GM21447 (cell line): ENCODE measurements at regions not wholly inside any gene's neighbourhood (a gene's known extent, or its start where the extent isn't known, plus 50 kb on each side); places are given as distances from the start of the nearest gene placed in this dataset.

ENCODE experiments used
- ATAC-seq: cut with Tn5 transposase; IDR thresholded peaks from one replicate; pipeline ENCODE4 v1.9.1; 2021; ENCODE audit not compliant: unreplicated experiment

- ATAC-seq, result no peak
Observed at GRCh38 chr7:159269745-159270144, 125.1 kb upstream of the VIPR2 start.

- no peak for ATAC-seq
Observed at GRCh38 chr7:159263430-159263829, 118.8 kb upstream of the VIPR2 start.

- no peak for ATAC-seq
Observed at GRCh38 chr7:159253657-159254056, 109.0 kb upstream of the VIPR2 start.

GRCh38 chr7:159250471-159250870 is 105.8 kb upstream of the VIPR2 start:
- ATAC-seq, result no peak

- ATAC-seq, result no peak
Observed at GRCh38 chr7:159249671-159250070, 105.0 kb upstream of the VIPR2 start.

GRCh38 chr7:159247910-159248309 is 103.2 kb upstream of the VIPR2 start:
- no peak for ATAC-seq

GRCh38 chr7:159246702-159247480 is 102.2 kb upstream of the VIPR2 start:
- no peak for ATAC-seq

GRCh38 chr7:159240962-159241361 is 96.3 kb upstream of the VIPR2 start:
- ATAC-seq, result no peak

GRCh38 chr7:159239028-159239427 is 94.4 kb upstream of the VIPR2 start:
- no peak for ATAC-seq

GRCh38 chr7:159238541-159238940 is 93.9 kb upstream of the VIPR2 start:
- no peak for ATAC-seq

GRCh38 chr7:159237022-159237653 is 92.5 kb upstream of the VIPR2 start:
- ATAC-seq, result no peak

GRCh38 chr7:159231017-159231416 is 86.3 kb upstream of the VIPR2 start:
- ATAC-seq, result no peak

- ATAC-seq, result no peak
Observed at GRCh38 chr7:159229683-159230475, 85.2 kb upstream of the VIPR2 start.

- ATAC-seq, result no peak
Observed at GRCh38 chr7:159227433-159227832, 82.8 kb upstream of the VIPR2 start.

GRCh38 chr7:159226011-159226702 is 81.5 kb upstream of the VIPR2 start:
- ATAC-seq, result no peak

GRCh38 chr7:159218607-159219006 is 73.9 kb upstream of the VIPR2 start:
- no peak for ATAC-seq

- no peak for ATAC-seq
Observed at GRCh38 chr7:159218170-159218569, 73.5 kb upstream of the VIPR2 start.

GRCh38 chr7:159215076-159215475 is 70.4 kb upstream of the VIPR2 start:
- ATAC-seq, result no peak

GRCh38 chr7:159213253-159213652 is 68.6 kb upstream of the VIPR2 start:
- ATAC-seq, result no peak

- ATAC-seq, result no peak
Observed at GRCh38 chr7:159212226-159212625, 67.6 kb upstream of the VIPR2 start.

- no peak for ATAC-seq
Observed at GRCh38 chr7:159211540-159212182, 67.0 kb upstream of the VIPR2 start.
